Stimulated activated CD4-positive, alpha-beta T cell treated with anti-CD3 and anti-CD28 coated beads, Interleukin-1b, Interleukin-23, amount 100 ng/mL, for 24 hours (primary cell): ENCODE measurements at regions not wholly inside any gene's neighbourhood (a gene's known extent, or its start where the extent isn't known, plus 50 kb on each side); places are given as distances from the start of the nearest gene placed in this dataset.
"Not testable (repeated sequence)": the region's sequence is repeated elsewhere in the genome, so short reads cannot be mapped to it uniquely, and the experiment has no call there.

Experiments
- DNase-seq, 4 experiments: peaks; one replicate each; pipeline ENCODE4 v3.0.0-alpha.2; 2020; ENCODE audit warnings: low read depth in 4 of 4, low spot score in 1 of 4

- no peak for DNase-seq
Measured at GRCh38 chr13:109281903-109282635, 504.3 kb downstream of the IRS2 start.

- no peak for DNase-seq
Measured at GRCh38 chr13:109281017-109281902, 505.1 kb downstream of the IRS2 start.

GRCh38 chr13:109276261-109276660 is 510.1 kb downstream of the IRS2 start:
- no peak for DNase-seq

GRCh38 chr13:109275852-109276251 is 510.5 kb downstream of the IRS2 start:
- no peak for DNase-seq

- no peak for DNase-seq
Measured at GRCh38 chr13:109275139-109275745, 511.1 kb downstream of the IRS2 start.

- DNase-seq, result no peak
Measured at GRCh38 chr13:109274188-109274821, 512.1 kb downstream of the IRS2 start.

GRCh38 chr13:109273326-109273751 is 513.0 kb downstream of the IRS2 start:
- DNase-seq, result no peak

GRCh38 chr13:109272595-109273325 is 513.6 kb downstream of the IRS2 start:
- no peak for DNase-seq

GRCh38 chr13:109271555-109272541 is 514.5 kb downstream of the IRS2 start:
- no peak for DNase-seq

- DNase-seq, result no peak
Measured at GRCh38 chr13:109271061-109271460, 515.3 kb downstream of the IRS2 start.

- DNase-seq, result not testable (repeated sequence)
Measured at GRCh38 chr13:109269381-109269780, 517.0 kb downstream of the IRS2 start.

- DNase-seq, result not testable (repeated sequence)
Measured at GRCh38 chr13:109268492-109268891, 517.9 kb downstream of the IRS2 start.

- not testable (repeated sequence) for DNase-seq
Measured at GRCh38 chr13:109267400-109267799, 519.0 kb downstream of the IRS2 start.

GRCh38 chr13:109265438-109265742 is 521.0 kb downstream of the IRS2 start:
- DNase-seq, result not testable (repeated sequence)

- DNase-seq, result not testable (repeated sequence)
Measured at GRCh38 chr13:109264603-109265437, 521.6 kb downstream of the IRS2 start.

GRCh38 chr13:109257761-109258157 is 528.6 kb downstream of the IRS2 start:
- DNase-seq, result not testable (repeated sequence)
